ENCODE measurements at regions not wholly inside any gene's neighbourhood (a gene's known extent, or its start where the extent isn't known, plus 50 kb on each side); places are given as distances from the start of the nearest gene placed in this dataset.

GRCh38 chr2:43062058-43062457 lies 164.3 kb downstream of the ZFP36L2 start:
- no peak overlapping the region for H3K4me3 ChIP-seq (replicated peaks in 1 of 4; ENCODE audit: control extremely low read depth in 1 of 4, insufficient read depth in 1 of 4, low read depth in 3 of 4, low read length in 4 of 4)
- H2AFZ ChIP-seq (ENCODE audit: low read length) = no peak overlapping the region
- H3K9me3 ChIP-seq (ENCODE audit: control insufficient read depth, insufficient read depth, low read depth, low read length) = no peaks in the 10 kb centered on the region
- no peak overlapping the region for H3K27ac ChIP-seq (ENCODE audit: insufficient read depth, low read length)
- H3K4me2 ChIP-seq (ENCODE audit: extremely low read depth, insufficient read depth, low read length) = no peak overlapping the region
- no peak for DNase-seq (ENCODE audit: low read depth in 2 of 2)
- H3K27me3 ChIP-seq (ENCODE audit: control insufficient read depth, insufficient read depth, low read length) = no peaks in the 10 kb centered on the region
- H4K20me1 ChIP-seq (ENCODE audit: control insufficient read depth, extremely low read depth, insufficient read depth, low read length) = no peaks in the 10 kb centered on the region
- H3K9ac ChIP-seq (ENCODE audit: insufficient read depth, low read length) = no peak overlapping the region
- H3K36me3 ChIP-seq (ENCODE audit: control insufficient read depth, insufficient read depth, low read length) = no peaks in the 10 kb centered on the region
- peaks cover 9% of the 10 kb centered on the region for H3K4me1 ChIP-seq (ENCODE audit: control insufficient read depth, extremely low read depth, insufficient read depth, low read length)
- TF ChIP-seq CTCF (conservative IDR thresholded peaks at IDR 0.05 in 1 of 2, IDR thresholded peaks at IDR 0.05 in 1 of 2; ENCODE audit: low read depth in 1 of 2, low read length in 2 of 2) (no peak), EZH2 (IDR thresholded peaks at IDR 0.05; ENCODE audit: low read length, missing control alignments) (no peak)
- H3K79me2 ChIP-seq (ENCODE audit: control insufficient read depth, insufficient read depth, low read length) = no peaks in the 10 kb centered on the region

DNA sequence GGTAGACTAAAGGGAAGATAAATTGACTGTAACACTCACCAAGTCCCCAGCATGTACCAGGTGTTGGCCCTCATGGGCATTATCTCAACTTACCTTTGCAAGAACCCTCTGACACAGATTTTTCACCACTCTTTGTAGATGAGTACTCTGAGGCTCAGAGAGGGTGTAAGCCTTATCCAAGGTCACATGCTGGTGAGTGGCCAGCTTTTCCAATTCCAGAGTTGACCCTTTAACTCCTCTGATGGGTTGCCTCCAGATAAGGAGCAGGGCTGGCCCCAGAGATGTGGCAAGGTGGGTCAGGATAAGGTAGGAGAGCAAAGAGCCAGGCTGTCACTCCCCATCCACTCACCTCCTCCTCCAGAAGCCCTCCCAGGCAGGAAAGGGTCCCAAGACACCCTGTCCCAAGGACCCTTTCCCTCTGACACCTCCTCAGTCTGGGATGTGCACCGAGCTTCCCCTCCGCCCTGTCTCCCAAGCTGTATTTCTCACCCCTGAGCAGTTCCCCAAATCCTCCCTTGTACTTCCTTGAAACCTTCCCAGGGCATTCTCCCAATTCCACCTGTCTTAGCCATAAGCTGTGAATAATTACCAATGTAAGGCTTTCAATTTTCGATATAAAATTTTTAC lies 165.9 kb downstream of the ZFP36L2 start:
- DNase-seq (ENCODE audit: low read depth in 2 of 2) = no peak
- H3K4me3 ChIP-seq (replicated peaks in 1 of 4; ENCODE audit: control extremely low read depth in 1 of 4, insufficient read depth in 1 of 4, low read depth in 3 of 4, low read length in 4 of 4) = no peak overlapping the region

More for the DNA sequence above, 165.9 kb downstream of the ZFP36L2 start:
- H2AFZ ChIP-seq (ENCODE audit: low read length) = no peak overlapping the region
- H3K79me2 ChIP-seq (ENCODE audit: control insufficient read depth, insufficient read depth, low read length) = no peaks in the 10 kb centered on the region
- H4K20me1 ChIP-seq (ENCODE audit: control insufficient read depth, extremely low read depth, insufficient read depth, low read length) = no peaks in the 10 kb centered on the region
- no peaks in the 10 kb centered on the region for H3K27me3 ChIP-seq (ENCODE audit: control insufficient read depth, insufficient read depth, low read length)
- no peaks in the 10 kb centered on the region for H3K36me3 ChIP-seq (ENCODE audit: control insufficient read depth, insufficient read depth, low read length)
- no peaks in the 10 kb centered on the region for H3K9me3 ChIP-seq (ENCODE audit: control insufficient read depth, insufficient read depth, low read depth, low read length)
- H3K4me1 ChIP-seq (ENCODE audit: control insufficient read depth, extremely low read depth, insufficient read depth, low read length) = peaks cover 9% of the 10 kb centered on the region
- H3K9ac ChIP-seq (ENCODE audit: insufficient read depth, low read length) = no peak overlapping the region
- H3K27ac ChIP-seq (ENCODE audit: insufficient read depth, low read length) = no peak overlapping the region
- TF ChIP-seq EZH2 (IDR thresholded peaks at IDR 0.05; ENCODE audit: low read length, missing control alignments) = no peak
- no peak for TF ChIP-seq CTCF (conservative IDR thresholded peaks at IDR 0.05 in 1 of 2, IDR thresholded peaks at IDR 0.05 in 1 of 2; ENCODE audit: low read depth in 1 of 2, low read length in 2 of 2)
- H3K4me2 ChIP-seq (ENCODE audit: extremely low read depth, insufficient read depth, low read length) = no peak overlapping the region

All from fibroblast of lung (primary cell).